Mesothelial cell of epicardium (in vitro differentiated cells): ENCODE measurements at regions not wholly inside any gene's neighbourhood (a gene's known extent, or its start where the extent isn't known, plus 50 kb on each side); places are given as distances from the start of the nearest gene placed in this dataset.

Source experiments
- DNase-seq, 2 experiments: peaks; one replicate each; pipeline ENCODE4 v3.0.0; 2021; ENCODE audit warnings: low spot score in 2 of 2; ENCODE audit not compliant: unreplicated experiment in 2 of 2
- H3K27ac Mint-ChIP-seq: 2 replicates; pipeline ENCODE4 v1.8.0; 2021; ENCODE audit warnings: mixed read lengths
- H3K27me3 Mint-ChIP-seq: 2 replicates; pipeline ENCODE4 v1.8.0; 2021; ENCODE audit warnings: low read depth, mixed read lengths
- H3K36me3 Mint-ChIP-seq: 2 replicates; pipeline ENCODE4 v1.8.0; 2021; ENCODE audit warnings: mixed read lengths
- H3K4me1 Mint-ChIP-seq: 2 replicates; pipeline ENCODE4 v1.8.0; 2021; ENCODE audit warnings: mixed read lengths
- H3K4me3 Mint-ChIP-seq: 2 replicates; pipeline ENCODE4 v1.8.0; 2021; ENCODE audit warnings: mild to moderate bottlenecking, moderate library complexity, mixed read lengths
- H3K9me3 Mint-ChIP-seq: 2 replicates; pipeline ENCODE4 v1.8.0; 2021; ENCODE audit warnings: mixed read lengths
- CTCF ChIP-seq: fragments of 200-600 bp; sonication (generic); IDR thresholded peaks from one replicate; pipeline ENCODE4 v1.5.0; 2021; ENCODE audit warnings: antibody characterized with exemption; ENCODE audit not compliant: unreplicated experiment

GRCh38 chr5:164500856-164501255 is 995.4 kb downstream of the MAT2B start:
- Mint-ChIP-seq H3K9me3 (no peaks in the 10 kb centered on the region), H3K4me3 (no peak overlapping the region), H3K36me3 (no peaks in the 10 kb centered on the region), H3K27me3 (no peaks in the 10 kb centered on the region), H3K4me1 (peaks cover 8% of the 10 kb centered on the region), H3K27ac (no peak overlapping the region)
- DNase-seq, result no peak
- no peak for TF ChIP-seq CTCF

DNA sequence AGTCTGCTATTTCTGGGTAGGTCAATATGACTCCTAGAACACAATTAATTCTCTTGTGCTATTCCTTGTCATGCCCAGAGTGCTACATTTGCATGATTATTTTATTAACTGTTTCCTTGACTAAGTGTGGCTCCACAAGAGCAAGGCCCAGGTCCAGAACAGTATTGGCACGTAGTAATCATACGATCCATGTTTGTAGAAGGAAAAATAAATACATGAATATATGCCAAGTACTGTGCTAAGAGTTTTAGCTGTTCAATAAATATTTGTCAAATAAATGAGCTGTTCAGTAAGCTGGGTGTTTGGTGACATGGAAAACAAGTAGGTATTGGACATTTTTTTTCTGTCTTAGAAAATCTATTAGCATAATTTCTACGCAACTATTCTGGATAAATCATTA is 995.9 kb downstream of the MAT2B start:
- no peak overlapping the region for H3K27ac Mint-ChIP-seq
- no peaks in the 10 kb centered on the region for H3K27me3 Mint-ChIP-seq
- DNase-seq, result no peak
- no peak overlapping the region for H3K4me3 Mint-ChIP-seq
- H3K9me3 Mint-ChIP-seq, result no peaks in the 10 kb centered on the region
- H3K4me1 Mint-ChIP-seq, result peaks cover 10% of the 10 kb centered on the region
- no peaks in the 10 kb centered on the region for H3K36me3 Mint-ChIP-seq
- TF ChIP-seq CTCF, result no peak

DNA sequence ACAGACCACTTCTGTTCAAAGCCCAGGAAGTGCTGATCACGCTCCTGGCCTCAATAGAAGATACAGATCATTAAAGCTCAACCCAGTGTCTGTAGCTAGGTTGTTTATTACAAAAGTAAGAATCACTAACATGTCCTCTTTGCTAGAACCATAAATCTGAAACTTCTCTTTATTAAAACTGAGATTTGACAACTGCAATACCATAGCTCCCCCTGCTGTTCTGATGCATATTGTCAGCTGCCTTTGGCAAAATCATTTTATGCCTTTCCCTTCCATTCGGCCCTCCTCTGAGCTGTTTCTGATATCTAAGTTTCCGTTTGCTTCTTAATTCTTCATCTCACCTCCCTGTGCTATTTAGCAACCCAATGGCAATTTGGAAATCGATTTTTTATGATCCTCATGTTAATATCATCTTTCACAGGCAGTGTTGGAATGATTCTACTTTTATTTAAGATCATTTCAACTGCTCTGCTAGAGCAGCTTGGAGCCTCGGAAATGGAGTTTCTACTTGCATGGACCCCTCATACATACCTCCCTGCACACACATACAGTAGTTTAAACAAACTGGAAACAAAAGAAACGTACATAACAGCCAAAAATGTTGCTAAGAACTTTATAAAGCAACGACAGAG is 998.8 kb downstream of the MAT2B start:
- H3K4me1 Mint-ChIP-seq, result peaks cover 10% of the 10 kb centered on the region
- no peaks in the 10 kb centered on the region for H3K36me3 Mint-ChIP-seq
- peak in 1 of 2 experiments; percentile 48 for DNase-seq
- peak; percentile 79 for TF ChIP-seq CTCF
- H3K4me3 Mint-ChIP-seq, result no peak overlapping the region
- H3K27ac Mint-ChIP-seq, result no peak overlapping the region
- H3K27me3 Mint-ChIP-seq, result no peaks in the 10 kb centered on the region
- H3K9me3 Mint-ChIP-seq, result peaks cover 5% of the 10 kb centered on the region

DNA sequence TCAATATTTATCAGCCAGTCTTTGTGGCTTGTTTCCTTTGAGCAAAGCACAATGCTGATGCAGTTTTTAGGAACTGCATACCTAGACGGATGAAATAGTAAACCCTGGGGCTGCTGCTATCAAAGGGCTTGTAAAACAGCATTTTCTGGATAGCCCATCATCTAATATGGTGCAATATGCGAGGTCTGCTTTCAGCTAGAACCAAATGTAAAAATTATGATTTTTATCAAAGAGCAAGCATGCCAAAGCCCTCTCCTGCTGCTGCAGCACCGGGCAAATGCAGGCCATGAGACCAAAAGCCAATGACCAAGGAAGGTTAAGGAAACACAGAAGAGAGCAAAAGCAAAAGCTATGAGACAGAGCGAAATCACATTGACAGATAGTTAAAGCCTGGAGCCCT is 1000.4 kb downstream of the MAT2B start:
- Mint-ChIP-seq H3K9me3 (peaks cover 5% of the 10 kb centered on the region), H3K27ac (no peak overlapping the region)

DNA sequence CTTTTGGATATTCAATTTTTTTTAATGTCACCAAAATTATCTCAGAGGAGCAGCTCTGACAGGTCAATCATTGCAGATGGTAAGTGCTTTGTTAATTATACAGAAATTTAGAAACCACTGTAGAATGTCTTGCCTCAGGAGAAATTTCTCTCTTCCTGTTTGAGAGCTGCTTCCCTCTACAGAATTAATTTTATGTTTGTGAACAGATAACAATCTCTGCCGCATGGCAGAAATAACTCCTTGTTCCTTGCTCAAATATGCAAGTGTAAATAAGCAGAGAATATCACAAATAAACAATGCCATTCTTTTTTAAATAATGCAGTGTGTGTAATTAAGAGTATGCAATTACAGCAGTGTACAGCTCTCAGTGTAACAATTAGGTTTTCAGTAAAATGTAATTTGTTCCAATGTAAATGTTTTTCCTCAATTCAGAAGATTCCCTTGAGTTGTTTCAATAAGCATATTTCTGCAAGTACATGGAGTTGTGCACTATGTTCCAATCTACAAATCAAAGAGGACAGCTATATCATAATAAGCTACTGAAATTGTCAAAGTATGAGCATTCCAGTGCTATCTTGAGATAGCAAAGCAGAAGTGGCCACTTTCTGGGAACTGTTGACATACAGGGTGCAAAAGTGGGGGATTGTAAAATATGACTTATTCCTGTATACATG is 1012.8 kb downstream of the MAT2B start:
- no peak for DNase-seq
- H3K4me3 Mint-ChIP-seq, result no peak overlapping the region
- H3K27ac Mint-ChIP-seq, result peak overlapping the region; percentile 63
- H3K27me3 Mint-ChIP-seq, result no peaks in the 10 kb centered on the region
- TF ChIP-seq CTCF, result no peak
- H3K9me3 Mint-ChIP-seq, result peaks cover 18% of the 10 kb centered on the region
- peaks cover 5% of the 10 kb centered on the region for H3K36me3 Mint-ChIP-seq
- peaks cover 31% of the 10 kb centered on the region for H3K4me1 Mint-ChIP-seq

More for the DNA sequence above, 1000.4 kb downstream of the MAT2B start:
- no peaks in the 10 kb centered on the region for H3K36me3 Mint-ChIP-seq
- H3K4me3 Mint-ChIP-seq, result no peak overlapping the region
- H3K4me1 Mint-ChIP-seq, result peaks cover 10% of the 10 kb centered on the region
- TF ChIP-seq CTCF, result no peak
- no peak for DNase-seq
- no peaks in the 10 kb centered on the region for H3K27me3 Mint-ChIP-seq
